ENCODE measurements at regions not wholly inside any gene's neighbourhood (a gene's known extent, or its start where the extent isn't known, plus 50 kb on each side); places are given as distances from the start of the nearest gene placed in this dataset.

DNA sequence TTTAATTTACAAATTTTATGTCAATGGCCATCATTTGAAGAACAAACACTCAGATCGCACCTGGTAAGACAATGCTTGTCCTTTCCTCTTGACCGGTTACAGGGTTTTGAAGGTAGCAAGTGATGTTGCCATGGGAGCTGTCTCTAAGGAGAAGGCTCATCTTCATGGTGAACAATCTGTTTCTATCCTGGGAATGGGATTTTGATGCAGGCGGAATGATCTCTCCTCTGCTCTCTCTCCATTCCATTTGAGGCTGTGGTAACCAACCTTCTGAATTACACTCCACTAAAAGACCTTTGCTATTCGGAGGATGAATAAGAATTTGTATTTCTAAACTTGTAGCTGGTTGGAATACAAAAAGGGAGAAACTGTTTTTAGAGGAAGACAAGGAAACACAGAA lies 57.9 kb upstream of the SLC5A9 start:
- Histone ChIP-seq H3K4me1 (no peaks in the 10 kb centered on the region), H3K27ac (no peak overlapping the region), H3K27me3 (no peaks in the 10 kb centered on the region), H3K4me3 (no peak overlapping the region), H3K9me3 (no peaks in the 10 kb centered on the region), H3K36me3 (no peaks in the 10 kb centered on the region)
- ATAC-seq (no peak), DNase-seq (no peak)
- TF ChIP-seq, protein P1, sequence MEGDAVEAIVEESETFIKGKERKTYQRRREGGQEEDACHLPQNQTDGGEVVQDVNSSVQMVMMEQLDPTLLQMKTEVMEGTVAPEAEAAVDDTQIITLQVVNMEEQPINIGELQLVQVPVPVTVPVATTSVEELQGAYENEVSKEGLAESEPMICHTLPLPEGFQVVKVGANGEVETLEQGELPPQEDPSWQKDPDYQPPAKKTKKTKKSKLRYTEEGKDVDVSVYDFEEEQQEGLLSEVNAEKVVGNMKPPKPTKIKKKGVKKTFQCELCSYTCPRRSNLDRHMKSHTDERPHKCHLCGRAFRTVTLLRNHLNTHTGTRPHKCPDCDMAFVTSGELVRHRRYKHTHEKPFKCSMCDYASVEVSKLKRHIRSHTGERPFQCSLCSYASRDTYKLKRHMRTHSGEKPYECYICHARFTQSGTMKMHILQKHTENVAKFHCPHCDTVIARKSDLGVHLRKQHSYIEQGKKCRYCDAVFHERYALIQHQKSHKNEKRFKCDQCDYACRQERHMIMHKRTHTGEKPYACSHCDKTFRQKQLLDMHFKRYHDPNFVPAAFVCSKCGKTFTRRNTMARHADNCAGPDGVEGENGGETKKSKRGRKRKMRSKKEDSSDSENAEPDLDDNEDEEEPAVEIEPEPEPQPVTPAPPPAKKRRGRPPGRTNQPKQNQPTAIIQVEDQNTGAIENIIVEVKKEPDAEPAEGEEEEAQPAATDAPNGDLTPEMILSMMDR (IDR thresholded peaks at IDR 0.05), result no peak
- no peak for TF ChIP-seq POLR2A (IDR thresholded peaks at IDR 0.05)
- intact Hi-C loops (cut with DNase I), result no loop called here
- 46% methylated on average over 4 of the region's 4 CpGs for WGBS (ENCODE audit: insufficient coverage, low coverage, low lambda C conversion rate, missing lambda C conversion rate)

DNA sequence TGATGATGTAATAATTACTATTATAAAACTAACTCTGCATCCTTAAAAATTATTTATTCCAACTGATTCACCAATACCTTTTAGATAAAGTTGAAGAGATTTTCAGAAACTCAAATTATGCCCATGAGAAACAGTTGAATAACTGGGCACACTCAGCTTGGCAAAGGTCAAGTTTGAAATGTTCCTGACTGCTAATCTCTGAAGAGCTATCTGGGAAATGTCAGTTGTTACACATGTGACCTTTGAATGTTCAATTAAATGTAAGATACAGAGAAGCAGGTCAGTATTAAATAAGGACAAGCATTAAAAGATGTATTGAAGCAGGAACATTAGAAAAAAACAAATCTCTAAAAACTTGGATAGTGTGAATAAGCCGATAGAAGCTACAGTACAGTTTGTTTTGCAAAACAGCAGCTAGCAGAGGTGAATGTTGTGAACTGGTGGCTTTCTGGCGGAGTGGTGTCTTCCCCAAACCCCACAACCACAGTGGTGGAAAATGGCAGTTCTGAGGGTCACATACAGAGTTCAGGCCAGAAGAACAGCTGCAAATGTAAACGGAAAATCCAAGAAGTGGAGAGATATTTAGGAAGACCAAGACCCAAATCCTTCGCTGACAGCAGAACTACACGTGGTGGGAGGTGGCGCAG lies 61.9 kb upstream of the SLC5A9 start:
- DNase-seq (no peak), ATAC-seq (no peak)
- Histone ChIP-seq H3K4me1 (no peaks in the 10 kb centered on the region), H3K9me3 (no peaks in the 10 kb centered on the region), H3K27ac (no peak overlapping the region), H3K36me3 (no peaks in the 10 kb centered on the region), H3K27me3 (no peaks in the 10 kb centered on the region), H3K4me3 (no peak overlapping the region)
- TF ChIP-seq, protein P1 (IDR thresholded peaks at IDR 0.05), result no peak
- TF ChIP-seq POLR2A (IDR thresholded peaks at IDR 0.05), result no peak
- intact Hi-C loops (cut with DNase I), result no loop called here
- 52% methylated on average over 5 of the region's 6 CpGs for WGBS (ENCODE audit: insufficient coverage, low coverage, low lambda C conversion rate, missing lambda C conversion rate)

DNA sequence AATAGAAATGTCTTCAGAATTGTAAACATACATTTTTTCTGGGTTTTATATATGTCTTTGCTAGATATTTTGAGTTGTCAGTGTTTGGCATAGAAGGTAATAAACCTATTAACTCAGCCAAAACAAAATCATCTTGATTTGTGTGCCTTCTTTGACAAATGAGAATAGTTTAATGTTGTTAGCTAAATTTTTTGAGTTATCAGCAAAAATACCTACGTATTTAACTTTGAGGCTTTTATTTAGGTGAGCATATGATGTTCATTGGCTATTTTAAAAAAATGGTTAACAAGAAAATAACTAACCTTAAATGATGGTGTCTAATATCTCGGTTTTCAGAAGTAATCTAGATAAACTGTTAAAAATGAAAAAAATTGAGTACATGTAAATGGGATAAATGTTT lies 83.2 kb upstream of the SLC5A9 start:
- H3K27ac ChIP-seq, result no peak overlapping the region
- ATAC-seq (no peak), DNase-seq (no peak)
- TF ChIP-seq, protein P1 (IDR thresholded peaks at IDR 0.05), result no peak
- TF ChIP-seq POLR2A (IDR thresholded peaks at IDR 0.05), result no peak
- H3K27me3 ChIP-seq, result no peaks in the 10 kb centered on the region
- no peak overlapping the region for H3K4me3 ChIP-seq
- H3K36me3 ChIP-seq, result no peaks in the 10 kb centered on the region
- no peaks in the 10 kb centered on the region for H3K4me1 ChIP-seq
- WGBS (ENCODE audit: insufficient coverage, low coverage, low lambda C conversion rate, missing lambda C conversion rate), result 57% methylated on average over 2 of the region's 2 CpGs
- intact Hi-C loops (cut with DNase I), result no loop called here
- H3K9me3 ChIP-seq, result no peaks in the 10 kb centered on the region

DNA sequence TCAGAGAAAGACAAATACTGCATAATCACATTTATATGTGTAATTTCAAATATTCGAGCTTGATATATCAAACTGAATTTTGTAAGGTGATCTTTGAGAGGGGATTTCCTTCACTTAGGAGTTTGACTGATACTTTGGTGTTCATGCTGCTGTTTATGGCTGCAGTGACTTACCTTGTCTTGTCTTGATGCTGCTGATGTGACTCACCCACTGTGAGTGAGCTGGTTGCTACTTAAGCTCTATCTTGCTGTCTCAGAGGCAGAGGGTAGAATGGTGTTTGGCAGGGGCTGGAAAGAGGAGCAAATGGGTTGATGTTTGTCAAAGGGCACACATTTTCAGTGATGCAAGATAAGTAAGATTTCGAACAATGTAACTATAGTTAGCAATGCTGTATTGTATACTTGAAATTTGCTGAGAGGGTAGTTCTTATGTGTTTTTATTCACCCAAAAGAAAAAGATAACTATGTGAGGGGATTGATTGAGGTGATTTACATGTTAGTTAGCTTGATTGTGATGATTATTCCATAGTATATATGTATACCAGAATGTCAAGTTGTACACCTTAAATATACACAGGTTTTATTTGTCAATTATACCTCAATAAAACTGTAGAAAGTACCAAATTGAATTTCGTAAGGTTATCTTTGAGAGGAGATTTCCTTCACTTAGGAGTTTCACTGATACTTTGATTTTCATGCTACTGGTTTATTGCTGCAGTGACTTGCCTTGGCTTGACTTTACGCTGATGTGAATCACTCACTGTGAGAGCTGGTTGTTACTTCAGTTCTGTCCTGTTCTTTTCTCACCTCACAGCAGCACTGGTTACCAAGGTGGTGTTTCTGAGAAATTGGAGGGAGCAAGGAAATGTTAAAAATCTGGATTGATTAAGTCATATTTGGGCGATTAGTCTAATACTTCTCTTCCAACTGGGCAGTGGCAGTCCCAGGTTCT lies 94.5 kb upstream of the SLC5A9 start:
- intact Hi-C loops (cut with DNase I), result no loop called here
- Histone ChIP-seq H3K4me1 (no peaks in the 10 kb centered on the region), H3K9me3 (no peaks in the 10 kb centered on the region), H3K4me3 (no peak overlapping the region), H3K27ac (no peak overlapping the region), H3K27me3 (no peaks in the 10 kb centered on the region), H3K36me3 (no peaks in the 10 kb centered on the region)
- ATAC-seq, result no peak
- WGBS (ENCODE audit: insufficient coverage, low coverage, low lambda C conversion rate, missing lambda C conversion rate), result 46% methylated on average over 5 of the region's 5 CpGs
- TF ChIP-seq, protein P1 (IDR thresholded peaks at IDR 0.05), result no peak
- TF ChIP-seq POLR2A (IDR thresholded peaks at IDR 0.05), result no peak
- no peak for DNase-seq

Measured in right lobe of liver (tissue), 6 donors.